ENCODE measurements at regions not wholly inside any gene's neighbourhood (a gene's known extent, or its start where the extent isn't known, plus 50 kb on each side); places are given as distances from the start of the nearest gene placed in this dataset.
"Not testable (repeated sequence)": the region's sequence is repeated elsewhere in the genome, so short reads cannot be mapped to it uniquely, and the experiment has no call there.

DNA sequence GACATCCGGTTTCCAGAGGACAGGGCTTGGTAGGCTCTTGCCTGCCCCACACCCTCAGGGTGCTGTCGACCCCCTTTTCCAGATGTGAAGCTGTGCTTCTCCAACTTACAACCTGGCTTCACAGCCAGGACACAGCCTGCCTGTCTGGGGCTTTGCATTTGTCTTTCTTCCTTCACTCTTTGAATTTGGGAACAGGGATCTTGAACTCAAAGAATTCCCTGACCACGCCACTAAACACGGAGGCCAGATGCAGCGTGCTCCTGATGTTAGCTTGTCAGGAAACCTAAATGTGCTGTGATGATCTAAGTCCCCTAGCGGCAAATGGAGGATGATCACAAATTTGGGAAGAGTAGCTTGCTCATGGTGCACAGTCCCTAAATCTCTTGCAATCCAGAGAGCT, 244.8 kb upstream of the RGMA start:
- no peaks in the 10 kb centered on the region for H3K4me1 ChIP-seq (ENCODE audit: control insufficient read depth in 1 of 2, extremely low read depth in 1 of 2, insufficient read depth in 2 of 2, low read length in 2 of 2)
- H3K4me1 Mint-ChIP-seq, result no peaks in the 10 kb centered on the region
- no peaks in the 10 kb centered on the region for H3K36me3 ChIP-seq (ENCODE audit: control insufficient read depth in 2 of 2, extremely low read depth in 1 of 2, insufficient read depth in 1 of 2, low read length in 1 of 2)
- no peak overlapping the region for H3K4me3 Mint-ChIP-seq
- POLR2A ChIA-PET, result no interaction called here
- peaks cover 18 to 53% of the 10 kb centered on the region in 2 donors for H3K27me3 Mint-ChIP-seq
- H3K27ac ChIP-seq (ENCODE audit: low read length), result no peak overlapping the region
- CTCF ChIA-PET, result interaction anchor here in 1 of 2 donors (0.6 kb wide), 1 partner anchor 243 kb away, joined by 3 read pairs; no protein-coding TSS in a partner anchor
- no peak overlapping the region for H3K4me3 ChIP-seq (ENCODE audit: control insufficient read depth in 1 of 2, extremely low read depth in 1 of 2, low read length in 1 of 2)
- DNase-seq (no peak), ATAC-seq (replicated peaks in 1 of 4) (no peak)
- WGBS (ENCODE audit: insufficient coverage), result 20% methylated on average over 3 of the region's 6 CpGs
- H3K36me3 Mint-ChIP-seq, result no peaks in the 10 kb centered on the region
- no peaks in the 10 kb centered on the region for H3K9me3 ChIP-seq
- no peaks in the 10 kb centered on the region for H3K9me3 Mint-ChIP-seq
- no peak overlapping the region for H3K27ac Mint-ChIP-seq
- H3K27me3 ChIP-seq (replicated peaks in 1 of 2; ENCODE audit: control insufficient read depth in 2 of 2, extremely low read depth in 1 of 2, insufficient read depth in 2 of 2, low read length in 1 of 2), result peaks cover 2 to 28% of the 10 kb centered on the region in 2 experiments

DNA sequence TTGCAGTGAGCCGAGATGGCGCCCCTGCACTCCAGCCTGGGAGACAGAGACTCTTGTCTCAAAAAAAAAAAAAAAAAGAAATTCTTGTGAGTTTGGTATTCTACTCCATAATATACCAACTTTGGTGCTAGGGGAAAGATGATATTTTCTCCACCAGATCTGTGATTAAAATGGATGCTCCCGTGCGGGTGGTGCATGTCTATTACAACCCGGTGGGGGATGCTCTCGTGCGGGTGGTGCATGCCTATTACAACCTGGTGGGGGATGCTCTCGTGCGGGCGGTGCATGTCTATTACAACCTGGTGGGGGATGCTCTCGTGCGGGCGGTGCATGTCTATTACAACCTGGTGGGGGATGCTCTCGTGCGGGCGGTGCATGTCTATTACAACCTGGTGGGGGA, 244.1 kb upstream of the RGMA start:
- ATAC-seq (replicated peaks in 1 of 4); H3K4me1 Mint-ChIP-seq; H3K9me3 ChIP-seq; H3K36me3 Mint-ChIP-seq; H3K9me3 Mint-ChIP-seq; DNase-seq; H3K4me3 Mint-ChIP-seq; CTCF ChIA-PET; H3K4me3 ChIP-seq (ENCODE audit: control insufficient read depth in 1 of 2, extremely low read depth in 1 of 2, low read length in 1 of 2); H3K36me3 ChIP-seq (ENCODE audit: control insufficient read depth in 2 of 2, extremely low read depth in 1 of 2, insufficient read depth in 1 of 2, low read length in 1 of 2); H3K27ac Mint-ChIP-seq; POLR2A ChIA-PET; H3K4me1 ChIP-seq (ENCODE audit: control insufficient read depth in 1 of 2, extremely low read depth in 1 of 2, insufficient read depth in 2 of 2, low read length in 2 of 2); H3K27ac ChIP-seq (ENCODE audit: low read length): not testable (repeated sequence)
- H3K27me3 ChIP-seq (replicated peaks in 1 of 2; ENCODE audit: control insufficient read depth in 2 of 2, extremely low read depth in 1 of 2, insufficient read depth in 2 of 2, low read length in 1 of 2), result peaks cover 2 to 30% of the 10 kb centered on the region in 2 experiments
- H3K27me3 Mint-ChIP-seq, result peaks cover 18 to 56% of the 10 kb centered on the region in 2 donors
- no CpG with 5 or more reads among the region's 16 CpGs for WGBS (ENCODE audit: insufficient coverage)

DNA sequence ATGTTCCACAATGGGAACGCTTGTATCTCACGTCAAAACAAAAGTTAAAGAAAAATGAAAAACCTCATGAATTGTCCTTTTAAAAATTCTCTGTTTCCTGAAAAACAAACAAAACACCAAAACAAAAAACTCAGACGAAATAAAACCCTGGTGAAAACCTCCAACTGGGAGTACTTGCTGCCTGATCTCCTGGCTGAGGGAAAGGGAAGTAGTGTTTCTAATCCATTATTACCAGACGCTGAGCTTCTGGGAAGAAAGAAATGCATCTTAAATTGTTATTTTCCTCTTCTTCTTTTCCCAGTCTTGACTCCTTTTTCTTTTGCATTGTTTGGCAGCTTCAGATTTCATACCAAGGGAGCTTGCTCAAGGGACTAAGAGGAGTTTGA, 243.2 kb upstream of the RGMA start:
- ChIA-PET POLR2A (no interaction called here), CTCF (no interaction called here)
- Mint-ChIP-seq H3K36me3 (no peaks in the 10 kb centered on the region), H3K4me1 (no peaks in the 10 kb centered on the region), H3K27ac (no peak overlapping the region), H3K4me3 (no peak overlapping the region), H3K9me3 (no peaks in the 10 kb centered on the region), H3K27me3 (peaks cover 20 to 59% of the 10 kb centered on the region in 2 donors)
- ATAC-seq (replicated peaks in 1 of 4), result no peak
- Histone ChIP-seq H3K27ac (ENCODE audit: low read length) (no peak overlapping the region), H3K4me1 (ENCODE audit: control insufficient read depth in 1 of 2, extremely low read depth in 1 of 2, insufficient read depth in 2 of 2, low read length in 2 of 2) (no peaks in the 10 kb centered on the region), H3K27me3 (replicated peaks in 1 of 2; ENCODE audit: control insufficient read depth in 2 of 2, extremely low read depth in 1 of 2, insufficient read depth in 2 of 2, low read length in 1 of 2) (peaks cover 2 to 30% of the 10 kb centered on the region in 2 experiments), H3K9me3 (no peaks in the 10 kb centered on the region), H3K36me3 (ENCODE audit: control insufficient read depth in 2 of 2, extremely low read depth in 1 of 2, insufficient read depth in 1 of 2, low read length in 1 of 2) (no peaks in the 10 kb centered on the region), H3K4me3 (ENCODE audit: control insufficient read depth in 1 of 2, extremely low read depth in 1 of 2, low read length in 1 of 2) (no peak overlapping the region)
- no peak for DNase-seq
- no CpG with 5 or more reads among the region's 4 CpGs for WGBS (ENCODE audit: insufficient coverage)

DNA sequence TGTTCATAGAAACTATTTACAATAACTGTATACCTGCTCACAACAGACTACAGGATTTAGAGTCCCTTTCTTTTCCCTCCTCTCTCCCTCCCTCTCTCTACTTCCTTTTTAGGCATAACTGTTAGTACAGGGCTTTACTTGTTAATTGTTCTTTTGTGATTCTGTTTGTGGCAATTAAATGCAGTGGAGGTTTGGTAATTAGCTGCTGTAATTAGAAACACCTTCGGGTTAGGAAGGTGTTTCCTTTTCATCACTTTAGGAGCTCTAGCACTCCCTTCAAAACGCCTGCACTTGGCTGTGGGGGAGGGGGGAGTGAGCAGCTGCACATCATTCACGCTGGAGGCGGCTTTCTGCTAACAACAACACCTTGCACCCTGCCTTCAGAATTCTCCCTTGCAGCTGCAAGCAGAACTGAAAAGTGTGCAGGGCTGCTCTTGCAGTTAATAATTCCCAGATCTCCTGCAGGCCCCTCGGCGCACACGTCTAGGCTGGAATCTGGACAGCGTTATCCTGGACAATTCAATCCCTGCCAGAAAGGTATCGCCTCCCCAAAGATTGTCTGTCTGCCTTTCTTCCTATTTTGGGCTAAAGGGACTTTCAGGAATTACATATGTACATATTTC, 242.6 kb upstream of the RGMA start:
- Histone ChIP-seq H3K4me1 (ENCODE audit: control insufficient read depth in 1 of 2, extremely low read depth in 1 of 2, insufficient read depth in 2 of 2, low read length in 2 of 2) (no peaks in the 10 kb centered on the region), H3K36me3 (ENCODE audit: control insufficient read depth in 2 of 2, extremely low read depth in 1 of 2, insufficient read depth in 1 of 2, low read length in 1 of 2) (no peaks in the 10 kb centered on the region), H3K9me3 (no peaks in the 10 kb centered on the region), H3K27ac (ENCODE audit: low read length) (no peak overlapping the region), H3K4me3 (ENCODE audit: control insufficient read depth in 1 of 2, extremely low read depth in 1 of 2, low read length in 1 of 2) (no peak overlapping the region), H3K27me3 (replicated peaks in 1 of 2; ENCODE audit: control insufficient read depth in 2 of 2, extremely low read depth in 1 of 2, insufficient read depth in 2 of 2, low read length in 1 of 2) (peaks cover 2 to 30% of the 10 kb centered on the region in 2 experiments)
- Mint-ChIP-seq H3K4me3 (no peak overlapping the region), H3K9me3 (no peaks in the 10 kb centered on the region), H3K4me1 (no peaks in the 10 kb centered on the region), H3K36me3 (no peaks in the 10 kb centered on the region), H3K27me3 (peaks cover 23 to 59% of the 10 kb centered on the region in 2 donors), H3K27ac (no peak overlapping the region)
- ATAC-seq (replicated peaks in 1 of 4), result no peak
- WGBS (ENCODE audit: insufficient coverage), result 100% methylated on average over 3 of the region's 9 CpGs
- DNase-seq, result no peak
- CTCF ChIA-PET, result no interaction called here
- POLR2A ChIA-PET, result no interaction called here

DNA sequence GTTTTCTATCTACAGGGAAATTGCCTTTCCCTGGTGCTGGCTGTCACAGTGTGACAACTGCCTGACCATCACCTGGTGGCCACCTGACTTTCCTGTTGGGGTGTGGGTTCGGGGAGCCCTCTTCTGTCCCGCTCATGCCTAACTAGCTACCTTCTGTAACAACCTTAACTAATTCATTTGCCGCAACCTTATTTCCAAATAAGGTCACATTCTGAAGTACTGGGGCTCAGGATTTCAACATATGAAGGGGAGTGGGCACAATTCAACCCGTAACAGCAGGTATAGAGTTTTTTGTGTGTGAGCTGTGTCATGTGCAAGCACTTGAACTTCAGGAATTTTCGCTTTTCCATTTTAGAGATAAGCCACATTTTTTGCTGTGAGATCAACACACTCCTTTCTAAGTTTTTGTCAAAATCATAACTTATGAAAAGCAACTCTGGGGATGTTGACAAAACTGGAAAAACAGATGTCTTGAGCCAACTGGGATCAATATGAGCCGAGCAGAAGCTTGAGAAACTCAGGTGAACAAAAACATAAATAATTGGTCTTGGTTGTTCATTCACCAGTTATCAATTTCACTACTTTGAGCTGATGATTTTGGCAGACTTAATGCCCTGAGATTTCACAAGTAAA, 242.0 kb upstream of the RGMA start:
- WGBS (ENCODE audit: insufficient coverage), result 30% methylated on average over 1 of the region's 6 CpGs
- no peaks in the 10 kb centered on the region for H3K9me3 ChIP-seq
- H3K27me3 ChIP-seq (replicated peaks in 1 of 2; ENCODE audit: control insufficient read depth in 2 of 2, extremely low read depth in 1 of 2, insufficient read depth in 2 of 2, low read length in 1 of 2), result peaks cover 2 to 28% of the 10 kb centered on the region in 2 experiments
- H3K4me1 Mint-ChIP-seq, result no peaks in the 10 kb centered on the region
- H3K4me1 ChIP-seq (ENCODE audit: control insufficient read depth in 1 of 2, extremely low read depth in 1 of 2, insufficient read depth in 2 of 2, low read length in 2 of 2), result no peaks in the 10 kb centered on the region
- no peak overlapping the region for H3K4me3 ChIP-seq (ENCODE audit: control insufficient read depth in 1 of 2, extremely low read depth in 1 of 2, low read length in 1 of 2)
- DNase-seq (no peak), ATAC-seq (replicated peaks in 1 of 4) (no peak)
- no peaks in the 10 kb centered on the region for H3K9me3 Mint-ChIP-seq
- H3K36me3 ChIP-seq (ENCODE audit: control insufficient read depth in 2 of 2, extremely low read depth in 1 of 2, insufficient read depth in 1 of 2, low read length in 1 of 2), result no peaks in the 10 kb centered on the region
- no peak overlapping the region for H3K27ac ChIP-seq (ENCODE audit: low read length)
- H3K4me3 Mint-ChIP-seq, result no peak overlapping the region
- H3K27ac Mint-ChIP-seq, result no peak overlapping the region
- peaks cover 23 to 57% of the 10 kb centered on the region in 2 donors for H3K27me3 Mint-ChIP-seq
- ChIA-PET POLR2A (no interaction called here), CTCF (no interaction called here)
- no peaks in the 10 kb centered on the region for H3K36me3 Mint-ChIP-seq

DNA sequence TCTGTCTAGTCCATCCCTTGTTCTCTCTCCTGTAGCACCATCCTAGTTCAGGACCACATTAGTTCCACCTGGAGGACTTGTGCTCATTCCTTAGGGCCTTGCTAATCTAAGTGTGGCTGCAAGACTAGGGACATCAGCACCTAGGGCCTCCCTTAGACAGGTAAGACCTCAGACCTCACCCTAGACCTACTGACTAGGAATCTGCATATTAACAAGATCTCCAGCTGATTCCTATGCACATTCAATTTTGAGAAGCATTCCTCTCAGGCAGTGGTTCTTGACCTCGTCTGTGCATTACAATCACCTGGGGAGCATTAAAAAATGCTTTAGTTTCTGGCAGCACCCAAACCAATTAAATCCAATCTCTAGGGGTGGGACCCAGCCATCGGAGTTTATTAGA, 238.4 kb upstream of the RGMA start:
- Histone ChIP-seq H3K36me3 (ENCODE audit: control insufficient read depth in 2 of 2, extremely low read depth in 1 of 2, insufficient read depth in 1 of 2, low read length in 1 of 2) (no peaks in the 10 kb centered on the region), H3K27ac (ENCODE audit: low read length) (no peak overlapping the region), H3K4me1 (ENCODE audit: control insufficient read depth in 1 of 2, extremely low read depth in 1 of 2, insufficient read depth in 2 of 2, low read length in 2 of 2) (no peaks in the 10 kb centered on the region), H3K9me3 (no peaks in the 10 kb centered on the region), H3K4me3 (ENCODE audit: control insufficient read depth in 1 of 2, extremely low read depth in 1 of 2, low read length in 1 of 2) (no peak overlapping the region), H3K27me3 (replicated peaks in 1 of 2; ENCODE audit: control insufficient read depth in 2 of 2, extremely low read depth in 1 of 2, insufficient read depth in 2 of 2, low read length in 1 of 2) (peaks cover 0 to 15% of the 10 kb centered on the region in 2 experiments)
- no peak for DNase-seq
- ChIA-PET CTCF (no interaction called here), POLR2A (no interaction called here)
- no peak overlapping the region for H3K27ac Mint-ChIP-seq
- H3K4me1 Mint-ChIP-seq, result no peaks in the 10 kb centered on the region
- 43% methylated on average over 1 of the region's 2 CpGs for WGBS (ENCODE audit: insufficient coverage)
- no peaks in the 10 kb centered on the region for H3K36me3 Mint-ChIP-seq
- H3K27me3 Mint-ChIP-seq, result peaks cover 10 to 34% of the 10 kb centered on the region in 2 donors
- no peak for ATAC-seq (replicated peaks in 1 of 4)
- H3K9me3 Mint-ChIP-seq, result no peaks in the 10 kb centered on the region
- no peak overlapping the region for H3K4me3 Mint-ChIP-seq

Data from T-cell (primary cell).